ENCODE measurements at regions not wholly inside any gene's neighbourhood (a gene's known extent, or its start where the extent isn't known, plus 50 kb on each side); places are given as distances from the start of the nearest gene placed in this dataset.
"Not testable (repeated sequence)": the region's sequence is repeated elsewhere in the genome, so short reads cannot be mapped to it uniquely, and the experiment has no call there.

GRCh38 chr11:43135966-43136534, 175.7 kb upstream of the API5 start:
- DNase-seq (ENCODE audit: low spot score) = no peak

DNA sequence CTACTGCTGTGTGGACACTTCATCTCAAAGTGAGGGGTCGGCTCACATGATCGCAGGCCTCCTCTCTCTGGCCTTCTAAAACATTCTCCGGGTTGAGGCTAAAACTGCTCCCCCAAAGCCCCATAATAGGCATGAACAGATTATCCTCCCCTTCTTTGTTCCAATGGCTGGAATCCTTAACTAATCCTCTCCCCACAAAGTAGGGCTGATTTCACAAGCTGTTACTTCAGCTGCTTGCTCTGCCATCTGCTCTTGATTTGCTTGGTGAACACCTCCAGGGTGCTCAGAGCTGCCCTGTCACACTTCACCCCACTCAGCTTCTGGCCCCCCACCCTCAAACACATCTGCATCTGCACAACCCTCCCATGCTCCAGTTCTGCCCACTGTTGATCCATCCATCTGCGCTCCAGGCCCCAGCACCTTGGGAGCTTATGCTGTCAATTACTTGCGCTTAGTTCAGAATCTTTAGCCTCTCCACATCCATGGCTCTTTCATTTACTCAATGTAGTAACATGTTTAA, 173.1 kb upstream of the API5 start:
- no peak for DNase-seq (ENCODE audit: low spot score)

- no peak for DNase-seq (ENCODE audit: low spot score)
These were observed 166.1 kb upstream of the API5 start for GRCh38 chr11:43145653-43146052.

DNA sequence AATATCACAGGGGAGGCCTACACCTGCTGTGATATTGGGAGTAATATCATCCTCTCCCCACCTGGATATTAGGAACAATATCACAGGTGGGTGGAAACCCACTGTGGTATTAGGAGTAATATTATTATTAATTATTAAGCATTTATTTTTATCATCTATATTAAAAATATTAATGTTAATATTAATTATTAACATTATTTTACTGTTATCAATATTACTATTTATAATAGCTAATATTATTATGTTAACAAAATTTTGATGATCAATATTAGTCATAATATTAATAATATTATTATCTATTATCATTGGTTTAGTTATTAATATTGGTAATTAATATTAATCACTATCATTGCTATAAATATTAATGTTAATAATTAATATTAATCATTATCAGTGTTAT, 161.1 kb upstream of the API5 start:
- DNase-seq (ENCODE audit: low spot score) = no peak

- DNase-seq (ENCODE audit: low spot score) = no peak
These were observed 147.0 kb upstream of the API5 start for GRCh38 chr11:43164831-43165230.

DNA sequence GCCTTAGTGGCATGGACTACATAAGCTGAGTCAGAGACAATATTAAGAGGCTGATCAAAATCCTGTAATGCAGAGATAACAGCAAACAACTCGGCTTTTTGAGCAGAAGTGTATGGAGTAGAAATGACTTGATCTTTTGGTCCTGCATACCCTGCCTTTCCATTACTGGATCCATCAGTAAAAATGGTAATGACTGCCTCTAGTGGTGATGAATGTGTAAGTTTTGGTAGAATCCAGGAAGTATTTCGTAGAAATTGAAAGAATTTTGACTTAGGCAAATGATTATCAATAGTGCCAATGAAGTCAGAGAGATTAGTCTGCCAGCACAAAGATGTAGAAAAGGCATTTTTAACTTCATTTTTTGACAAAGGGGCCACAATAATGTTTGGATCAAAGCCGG, 146.4 kb upstream of the API5 start:
- not testable (repeated sequence) for DNase-seq (ENCODE audit: low spot score)

GRCh38 chr11:43168241-43168640, 143.6 kb upstream of the API5 start:
- not testable (repeated sequence) for DNase-seq (ENCODE audit: low spot score)

- DNase-seq (ENCODE audit: low spot score) = no peak
These were observed 139.3 kb upstream of the API5 start for GRCh38 chr11:43172477-43172876.

- no peak for DNase-seq (ENCODE audit: low spot score)
These were observed 133.8 kb upstream of the API5 start for GRCh38 chr11:43177975-43178374.

GRCh38 chr11:43194459-43194858, 117.3 kb upstream of the API5 start:
- not testable (repeated sequence) for DNase-seq (ENCODE audit: low spot score)

DNA sequence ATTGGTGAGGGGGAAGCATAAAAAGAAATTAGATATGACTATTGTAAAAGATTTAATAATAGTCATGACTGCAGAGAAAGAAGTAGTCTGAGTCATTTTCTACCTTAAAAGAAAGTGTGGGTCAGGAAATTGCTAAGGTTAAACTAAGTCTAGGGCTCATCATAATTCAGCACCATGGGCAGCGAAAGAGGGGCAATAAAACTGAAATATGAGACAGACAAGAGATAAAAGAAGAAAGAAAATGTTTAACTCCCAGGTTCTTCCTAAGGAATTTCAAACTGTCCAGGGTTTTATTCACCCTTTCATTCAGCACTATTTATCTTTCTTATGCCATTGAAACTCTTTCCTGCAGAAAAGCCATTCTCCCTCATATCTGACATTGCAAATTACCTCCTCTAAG, 114.4 kb upstream of the API5 start:
- DNase-seq (ENCODE audit: low spot score) = no peak

GRCh38 chr11:43200031-43200430, 111.8 kb upstream of the API5 start:
- DNase-seq (ENCODE audit: low spot score) = no peak

GRCh38 chr11:43212279-43212678, 99.5 kb upstream of the API5 start:
- DNase-seq (ENCODE audit: low spot score) = no peak

DNA sequence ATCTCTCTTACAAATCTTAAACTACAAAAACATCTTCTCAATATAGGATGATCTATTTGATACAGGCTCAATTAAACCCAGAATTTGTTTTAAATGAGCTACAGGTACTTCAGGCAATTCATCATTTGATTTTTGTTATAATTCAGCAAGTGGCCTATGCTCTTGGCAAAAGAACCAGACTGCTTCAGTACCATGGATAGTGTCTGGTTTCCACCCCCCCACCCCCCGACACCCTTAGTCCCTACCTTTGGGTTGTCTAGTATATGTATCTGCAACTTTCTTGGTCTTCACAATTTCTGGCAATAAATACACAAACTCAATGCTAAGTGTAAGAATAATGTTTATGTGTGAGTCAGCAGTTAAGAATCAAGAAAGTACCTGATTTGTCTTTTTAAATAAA, 97.3 kb upstream of the API5 start:
- DNase-seq (ENCODE audit: low spot score) = no peak

DNA sequence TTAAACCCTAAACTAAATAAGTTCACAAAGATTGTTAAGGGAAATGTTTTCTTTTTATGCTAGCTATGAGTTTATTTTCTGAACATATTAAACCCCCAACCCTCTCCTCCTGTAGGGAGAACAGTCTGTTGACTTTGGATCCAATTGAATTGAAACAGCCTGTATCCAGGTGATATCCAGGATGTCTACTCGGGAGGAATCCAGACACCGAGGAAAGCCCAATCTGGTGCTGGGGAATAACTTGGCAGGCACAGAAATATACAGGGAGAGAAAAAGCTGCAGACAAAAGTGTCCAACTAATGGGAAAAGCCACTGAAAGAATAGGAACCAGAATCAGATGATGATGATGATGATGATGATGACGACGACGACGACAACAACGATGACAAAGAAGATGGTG, 93.9 kb upstream of the API5 start:
- DNase-seq (ENCODE audit: low spot score) = no peak

DNA sequence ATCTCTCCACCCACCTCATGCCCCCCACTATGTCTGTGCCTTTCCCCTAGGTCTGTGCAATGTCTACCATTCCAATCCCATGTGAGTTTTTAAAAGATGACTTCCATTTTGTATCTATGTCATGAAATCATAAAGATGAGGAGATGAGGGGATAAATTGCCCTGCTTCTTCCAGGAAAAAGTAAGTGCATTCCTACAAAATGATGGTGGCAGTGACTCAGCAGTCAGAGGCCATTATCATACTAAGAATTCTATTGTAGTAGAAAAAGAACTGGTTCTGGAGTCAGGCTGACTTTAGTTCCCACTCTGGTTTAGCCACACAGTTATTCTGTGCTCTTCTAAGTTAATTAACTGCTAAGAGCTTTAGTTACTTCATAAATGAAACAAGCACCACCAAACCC, 89.6 kb upstream of the API5 start:
- DNase-seq (ENCODE audit: low spot score) = no peak

DNA sequence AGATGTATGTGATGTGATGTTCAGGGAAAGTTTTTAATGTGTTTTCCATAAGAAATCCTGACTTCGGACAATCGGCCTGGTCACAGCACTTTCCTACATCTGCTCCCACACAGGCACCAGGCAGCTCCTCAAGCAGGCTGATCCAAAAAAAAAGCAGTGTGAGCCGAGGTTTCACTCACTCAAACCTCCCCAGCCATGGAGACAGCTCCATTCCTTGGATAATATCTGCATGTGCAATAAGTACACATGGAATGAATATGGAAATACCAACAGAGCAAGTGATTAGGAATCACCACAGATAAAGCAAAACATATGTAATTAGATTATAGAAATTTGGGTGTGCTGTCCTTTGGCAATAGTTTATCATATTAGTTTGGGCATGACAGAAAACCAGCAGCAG, 88.8 kb upstream of the API5 start:
- DNase-seq (ENCODE audit: low spot score) = no peak

DNA sequence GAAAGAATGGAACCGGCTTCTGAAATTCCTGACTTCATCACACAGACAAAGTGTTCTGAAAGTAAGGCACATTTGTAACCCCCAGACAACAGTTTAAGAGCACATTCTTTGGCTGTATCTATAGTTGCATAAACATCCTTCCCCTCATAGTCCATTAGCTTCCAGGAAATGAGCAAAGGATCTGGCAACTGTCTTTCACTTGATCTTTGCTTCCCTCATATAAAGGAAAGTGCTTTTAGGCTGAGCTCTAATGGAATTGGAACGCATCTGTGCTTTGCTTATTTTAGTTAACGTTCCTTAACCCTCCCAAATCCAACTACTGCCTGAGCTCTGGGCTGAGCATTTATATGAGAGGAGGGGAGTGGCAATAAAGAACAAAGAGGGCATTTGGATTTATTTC, 76.9 kb upstream of the API5 start:
- no peak for DNase-seq (ENCODE audit: low spot score)

DNA sequence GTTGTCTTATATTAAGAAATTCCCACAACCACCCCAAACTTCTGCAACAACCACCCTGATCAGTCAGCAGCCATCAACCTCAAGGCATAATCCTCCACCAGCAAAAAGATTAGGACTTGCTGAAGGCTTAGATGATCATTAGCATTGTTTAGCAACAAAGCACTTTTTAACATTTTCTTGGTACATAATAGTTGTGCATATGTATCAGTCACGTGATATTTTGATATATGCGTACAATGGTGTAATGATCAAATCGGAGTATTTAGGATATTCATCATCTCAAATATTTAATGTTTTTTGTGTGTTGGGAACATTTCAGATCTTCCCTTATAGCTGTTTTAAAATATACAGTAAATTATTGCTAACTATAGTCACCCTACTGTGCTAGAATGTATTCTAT, 73.5 kb upstream of the API5 start:
- no peak for DNase-seq (ENCODE audit: low spot score)

DNA sequence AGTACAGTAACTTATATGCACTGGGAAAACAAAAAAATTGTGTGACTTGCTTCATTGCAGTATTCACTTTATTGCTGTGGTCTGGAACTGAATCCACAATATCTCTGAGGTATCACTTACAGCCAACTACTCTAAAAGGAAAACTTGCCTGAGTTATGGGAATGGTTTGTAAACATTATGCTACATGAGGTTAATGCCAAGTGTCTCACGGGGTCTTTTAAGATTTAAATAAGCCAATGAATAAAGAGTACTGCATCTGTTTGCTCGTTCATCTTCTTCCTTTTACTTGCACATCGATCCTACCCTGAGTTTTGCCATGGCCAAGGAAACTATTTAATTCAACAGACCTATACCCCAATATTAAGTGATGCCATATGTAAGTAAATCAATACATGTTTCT, 72.0 kb upstream of the API5 start:
- no peak for DNase-seq (ENCODE audit: low spot score)

DNA sequence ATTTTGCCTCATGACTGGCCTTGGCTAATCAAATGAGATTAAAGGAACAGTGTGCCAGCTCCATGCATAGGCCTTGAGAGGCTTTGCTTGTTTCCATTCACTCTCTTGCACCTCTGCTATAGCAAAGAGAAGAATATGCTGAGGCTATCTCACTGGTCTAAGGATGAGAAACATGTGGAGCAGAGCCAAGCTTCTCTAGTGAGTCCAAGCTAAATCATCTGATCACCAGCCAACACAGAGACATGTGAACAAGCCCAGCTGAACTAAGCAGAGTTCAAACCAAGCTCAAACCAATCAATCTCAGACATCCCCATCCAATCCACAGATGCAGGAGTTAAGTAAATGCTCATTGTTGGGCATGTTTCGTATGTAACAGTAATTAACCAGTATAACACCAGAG, 69.4 kb upstream of the API5 start:
- DNase-seq (ENCODE audit: low spot score) = no peak

DNA sequence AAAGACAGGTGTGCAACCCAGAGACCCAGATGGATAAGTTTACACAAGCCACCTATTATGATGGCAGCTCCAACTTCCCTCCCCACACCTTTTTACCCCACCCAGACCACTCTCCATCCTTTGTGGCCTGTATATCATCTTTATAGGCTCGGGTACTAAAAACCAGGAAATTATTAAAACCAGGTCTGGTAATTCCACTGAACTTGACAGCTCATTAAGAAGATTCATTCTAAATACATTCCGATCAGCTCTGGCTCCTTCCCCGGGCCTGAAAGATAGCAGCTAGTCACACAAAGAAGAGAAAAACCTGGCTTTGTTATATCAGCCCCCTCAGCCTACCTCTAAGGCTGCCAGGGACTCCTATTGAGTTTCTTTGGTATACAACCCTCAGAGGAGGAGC, 67.9 kb upstream of the API5 start:
- no peak for DNase-seq (ENCODE audit: low spot score)

- no peak for DNase-seq (ENCODE audit: low spot score)
These were observed 66.3 kb upstream of the API5 start for GRCh38 chr11:43245466-43245865.

GRCh38 chr11:43250309-43250708, 61.5 kb upstream of the API5 start:
- no peak for DNase-seq (ENCODE audit: low spot score)

GRCh38 chr11:43261775-43262174, 50.0 kb upstream of the API5 start:
- DNase-seq (ENCODE audit: low spot score) = no peak
